ENCODE measurements at regions not wholly inside any gene's neighbourhood (a gene's known extent, or its start where the extent isn't known, plus 50 kb on each side); places are given as distances from the start of the nearest gene placed in this dataset.
"Not testable (repeated sequence)": the region's sequence is repeated elsewhere in the genome, so short reads cannot be mapped to it uniquely, and the experiment has no call there.

DNA sequence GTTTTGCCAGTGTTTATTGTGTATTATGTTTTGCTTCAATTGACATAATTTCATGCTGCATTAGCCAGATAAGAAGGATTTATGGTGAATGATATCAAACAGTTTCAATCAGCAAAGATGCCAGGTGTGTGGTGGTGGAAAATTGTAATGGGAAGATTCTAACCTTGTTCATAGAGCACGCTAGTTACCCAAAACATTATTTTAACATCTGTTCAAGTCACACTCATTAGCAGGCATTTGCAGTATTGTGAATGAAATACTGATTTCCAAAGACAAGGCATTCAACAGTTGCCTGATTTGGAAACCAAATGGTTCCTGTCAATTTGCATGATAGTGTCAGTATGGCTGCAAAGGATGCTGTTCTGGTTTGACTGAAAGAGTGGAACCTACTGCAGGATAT lies 129.7 kb downstream of the EPC1 start:
- no peak for DNase-seq (ENCODE audit: low read depth in 2 of 2)

DNA sequence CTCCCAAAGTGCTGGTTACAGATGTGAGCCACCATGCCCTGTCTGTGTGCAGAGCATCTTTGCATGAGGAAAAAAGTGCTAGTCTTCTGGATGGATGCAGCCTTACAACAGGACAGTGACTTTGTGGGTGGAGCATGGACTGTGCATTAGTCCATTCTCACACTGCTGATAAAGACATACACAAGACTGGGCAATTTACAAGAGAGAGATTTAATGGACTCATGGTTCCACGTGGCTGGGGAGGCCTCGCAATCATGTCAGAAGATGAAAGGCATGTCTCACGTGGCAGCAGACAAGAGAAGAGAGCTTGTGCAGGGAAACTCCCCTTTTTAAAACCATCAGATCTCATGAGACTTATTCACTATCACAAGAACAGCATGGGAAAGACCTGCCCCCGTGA lies 133.1 kb downstream of the EPC1 start:
- not testable (repeated sequence) for DNase-seq (ENCODE audit: low read depth in 2 of 2)

DNA sequence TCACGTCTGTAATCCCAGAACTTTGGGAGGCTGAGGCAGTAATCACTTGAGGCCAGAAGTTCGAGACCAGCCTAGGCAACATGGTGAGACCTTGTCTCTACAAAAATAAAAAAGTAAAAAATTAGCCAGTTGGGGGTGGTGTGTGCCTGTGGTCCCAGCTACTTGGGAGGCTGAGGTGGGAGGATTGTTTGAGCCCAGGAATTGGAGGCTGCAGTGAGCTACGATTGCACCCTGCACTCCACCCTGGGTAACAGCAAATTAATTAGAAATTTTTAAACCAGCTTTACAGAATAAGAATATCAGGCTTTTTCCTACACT lies 136.0 kb downstream of the EPC1 start:
- DNase-seq (ENCODE audit: low read depth in 2 of 2): no peak

DNA sequence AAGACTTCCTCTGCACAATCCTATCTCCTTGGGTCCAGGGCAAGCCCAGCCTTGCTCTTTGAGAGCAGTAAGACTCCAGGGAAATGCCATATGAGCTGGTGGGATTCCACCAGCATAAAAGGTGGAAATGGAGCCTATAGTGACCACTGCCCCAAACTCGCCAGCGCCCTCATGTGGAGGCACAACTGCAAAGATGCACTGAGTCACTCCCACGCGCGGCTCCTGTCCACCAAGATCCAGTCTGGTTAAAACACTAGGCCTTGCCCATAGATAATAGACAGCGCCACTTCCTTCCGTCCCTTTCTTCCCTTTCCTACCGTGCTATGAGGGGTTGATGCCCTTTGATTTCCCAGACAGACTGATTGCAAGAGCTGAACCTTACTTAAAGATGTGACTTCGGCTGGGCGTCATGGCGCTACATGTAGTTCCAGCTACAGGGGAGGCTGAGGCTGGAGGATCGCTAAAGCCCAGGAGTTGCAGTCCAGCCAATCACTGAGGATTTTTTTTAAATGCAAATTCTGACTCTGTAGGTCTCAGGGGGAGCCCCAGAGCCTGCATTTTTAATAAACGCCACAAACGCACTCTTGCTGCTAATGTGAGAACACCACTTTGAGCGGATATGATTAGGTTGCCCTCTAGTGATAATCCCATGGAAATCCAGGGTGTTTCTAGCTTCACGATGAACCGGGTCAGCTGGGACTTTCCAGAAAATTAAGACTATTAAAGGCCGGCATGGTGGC lies 136.5 kb downstream of the EPC1 start:
- DNase-seq (ENCODE audit: low read depth in 2 of 2): no peak

DNA sequence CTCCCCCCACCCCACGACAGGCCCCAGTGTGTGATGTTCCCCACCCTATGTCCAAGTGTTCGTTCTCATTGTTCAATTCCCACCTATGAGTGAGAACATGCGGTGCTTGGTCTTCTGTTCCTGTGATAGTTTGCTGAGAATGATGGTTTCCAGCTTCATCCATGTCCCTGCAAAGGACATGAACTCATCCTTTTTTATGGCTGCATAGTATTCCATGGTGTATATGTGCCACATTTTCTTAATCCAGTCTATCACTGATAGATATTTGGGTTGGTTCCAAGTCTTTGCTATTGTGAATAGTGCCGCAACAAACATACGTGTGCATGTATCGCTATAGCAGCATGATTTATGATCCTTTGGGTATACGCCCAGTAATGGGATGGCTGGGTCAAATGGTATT lies 139.0 kb downstream of the EPC1 start:
- DNase-seq (ENCODE audit: low read depth in 2 of 2): not testable (repeated sequence)

DNA sequence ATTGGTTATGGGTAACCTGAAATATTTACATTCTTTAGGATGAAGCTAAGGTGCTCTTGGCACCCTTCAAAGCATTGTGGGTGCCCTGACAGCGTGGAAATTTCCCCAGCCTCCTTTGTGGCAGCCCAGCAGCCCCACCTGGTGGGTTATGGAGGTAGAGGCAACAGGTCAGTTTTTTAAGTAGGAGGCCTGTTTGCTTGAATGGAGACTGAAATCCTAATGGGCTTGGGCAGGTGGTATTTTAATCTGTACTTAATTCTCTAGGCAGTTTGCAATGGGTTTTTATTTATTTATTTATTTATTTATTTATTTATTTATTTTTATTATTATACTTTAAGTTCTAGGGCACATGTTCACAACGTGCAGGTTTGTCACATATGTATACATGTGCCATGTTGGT lies 139.4 kb downstream of the EPC1 start:
- peak; percentile 7 to 24 for DNase-seq (ENCODE audit: low read depth in 2 of 2)

DNA sequence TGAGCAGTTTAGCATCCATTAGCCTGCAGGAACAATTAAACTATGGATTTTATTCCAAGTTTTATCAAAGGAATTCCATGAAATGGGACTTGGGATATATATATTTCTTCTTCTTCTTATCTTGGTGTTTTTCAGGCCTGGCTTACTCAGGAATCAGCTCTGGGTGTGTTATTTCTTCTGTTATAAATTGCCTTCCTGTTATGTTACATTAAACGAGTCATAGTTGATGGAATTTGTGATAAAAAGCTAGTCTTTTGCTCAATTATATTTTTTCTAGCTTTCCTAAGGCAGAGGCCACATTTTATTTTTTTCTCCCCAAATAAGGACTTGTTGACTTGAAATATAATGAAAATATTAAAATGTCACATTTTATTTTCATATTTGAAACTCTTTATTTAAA lies 141.3 kb downstream of the EPC1 start:
- DNase-seq (ENCODE audit: low read depth in 2 of 2): no peak

DNA sequence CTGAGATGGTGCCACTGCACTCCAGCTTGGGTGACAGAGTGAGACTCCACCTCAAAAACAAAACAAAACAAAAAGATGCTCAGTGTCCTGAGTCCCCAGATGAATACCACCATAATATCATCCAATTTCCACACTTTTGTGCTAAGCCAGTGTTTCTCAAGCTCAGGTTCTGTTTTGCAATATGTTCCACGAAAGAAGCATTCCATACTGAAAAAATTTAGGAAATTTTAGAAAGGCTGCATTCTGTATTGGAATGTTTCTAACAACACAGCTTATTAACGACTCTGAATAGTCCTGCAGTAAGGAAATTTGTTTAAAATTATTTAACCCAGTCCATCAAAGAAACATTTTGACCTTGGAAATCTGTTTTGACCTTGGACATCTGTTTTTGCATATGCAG lies 142.4 kb downstream of the EPC1 start:
- no peak for DNase-seq (ENCODE audit: low read depth in 2 of 2)

DNA sequence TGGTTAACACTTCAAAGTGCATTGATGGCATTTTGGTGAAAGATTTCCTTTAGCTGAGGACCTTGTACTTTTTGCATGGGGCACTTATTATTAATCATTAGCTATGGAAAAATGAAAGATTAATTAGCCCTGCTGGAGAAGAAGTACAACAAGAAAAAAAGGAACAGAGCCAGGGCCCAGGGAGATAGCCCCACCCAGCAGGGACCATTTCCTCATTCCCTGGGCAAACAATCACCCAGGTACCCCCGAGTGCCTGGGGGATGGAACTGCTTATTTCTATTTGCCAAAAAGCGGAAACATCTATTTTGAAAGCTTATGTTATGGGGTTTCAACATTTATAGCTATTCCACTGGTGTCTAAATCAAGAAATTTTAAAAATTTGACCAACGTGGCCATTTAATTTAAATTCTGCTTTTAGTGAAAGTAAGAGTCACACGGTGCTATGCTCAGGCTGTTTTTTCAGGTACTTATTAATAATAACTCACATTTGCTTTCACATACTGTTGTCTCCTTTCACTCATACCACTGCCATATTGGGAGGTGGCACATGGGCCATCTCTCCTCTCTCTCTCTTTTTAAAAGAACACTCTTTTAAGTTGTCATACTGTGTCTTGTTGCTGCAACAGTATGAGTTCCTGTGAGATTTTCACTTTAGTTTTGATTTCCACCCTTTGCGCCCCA lies 143.6 kb upstream of the KIF5B start:
- DNase-seq (ENCODE audit: low read depth in 2 of 2): no peak

DNA sequence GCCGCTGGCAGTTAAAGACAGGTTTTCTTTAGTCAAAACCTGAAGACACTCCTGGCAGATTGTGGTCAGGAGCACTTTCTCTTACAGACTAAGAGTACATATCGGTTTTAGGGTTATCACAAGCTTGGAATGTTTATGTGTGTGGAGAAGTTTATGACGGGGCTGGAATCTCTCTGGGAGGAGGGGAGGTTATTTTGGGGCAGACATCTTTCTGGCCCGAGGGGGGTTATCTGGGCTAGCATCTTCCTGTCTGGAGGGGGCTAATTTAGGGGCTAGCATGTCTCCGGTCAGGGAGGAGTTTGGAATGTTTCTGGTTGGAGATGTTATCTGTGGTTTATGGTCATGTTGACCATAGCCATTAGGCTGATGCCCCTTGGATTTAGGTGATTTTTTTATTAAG lies 141.2 kb upstream of the KIF5B start:
- DNase-seq (ENCODE audit: low read depth in 2 of 2): no peak

DNA sequence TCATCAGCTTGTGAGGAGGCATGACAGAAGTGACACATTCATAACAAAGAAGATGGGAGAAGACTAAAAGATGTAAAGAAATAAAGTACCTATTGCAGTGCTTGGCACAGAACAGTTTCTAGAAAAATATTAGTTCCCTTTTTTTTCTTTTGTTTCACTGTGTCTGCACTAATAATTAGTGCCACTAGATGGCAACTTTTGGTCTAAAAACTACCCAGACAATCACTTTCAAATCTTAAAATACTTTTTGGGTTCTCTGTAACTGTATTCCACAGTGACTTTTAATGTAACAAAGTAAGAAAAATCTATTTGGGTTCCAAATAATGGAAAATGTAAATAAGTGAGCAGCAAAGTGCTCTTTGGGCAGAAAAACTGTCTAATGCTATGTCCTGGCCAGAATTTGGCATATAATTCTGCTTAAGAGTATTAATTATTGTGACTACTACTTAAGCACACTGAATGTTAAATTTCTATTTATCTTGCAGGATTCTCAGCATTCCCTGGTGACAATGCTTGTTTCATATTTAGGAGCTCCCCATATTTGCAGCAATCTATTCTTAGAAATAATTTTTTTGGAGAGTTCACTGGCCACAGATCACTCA lies 134.8 kb upstream of the KIF5B start:
- no peak for DNase-seq (ENCODE audit: low read depth in 2 of 2)

DNA sequence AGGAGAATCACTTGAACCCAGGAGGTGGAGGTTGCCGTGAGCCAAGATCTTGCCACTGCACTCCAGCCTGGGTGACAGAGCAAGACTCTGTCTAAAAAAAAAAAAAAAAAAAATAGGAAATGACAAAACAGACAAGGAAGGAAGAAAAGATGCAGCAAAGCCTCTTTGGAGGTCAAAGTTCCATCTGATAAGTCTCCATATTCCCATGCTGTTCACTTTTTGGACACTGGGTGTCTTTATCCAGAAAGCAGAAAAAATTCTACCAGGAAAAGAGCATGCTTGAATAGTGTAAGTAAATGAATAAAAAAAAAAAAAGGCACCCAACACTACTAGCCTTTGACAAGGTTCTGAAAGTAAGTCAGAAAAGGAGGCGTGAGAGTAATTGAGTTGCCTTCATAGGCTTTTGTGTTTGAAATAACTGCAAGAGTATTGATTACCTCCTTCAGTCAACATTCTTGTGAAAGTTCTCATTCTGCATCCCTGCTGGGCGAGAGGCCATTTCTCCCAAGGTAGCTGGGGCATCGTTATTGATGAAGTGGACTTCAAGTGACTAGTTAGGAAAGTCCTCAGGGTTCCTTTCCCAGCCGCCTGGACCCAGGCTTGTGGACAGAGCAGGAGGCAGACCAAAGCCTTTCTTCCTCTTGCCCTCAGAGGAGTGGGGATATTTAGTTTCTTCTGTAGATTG lies 133.3 kb upstream of the KIF5B start:
- no peak for DNase-seq (ENCODE audit: low read depth in 2 of 2)

DNA sequence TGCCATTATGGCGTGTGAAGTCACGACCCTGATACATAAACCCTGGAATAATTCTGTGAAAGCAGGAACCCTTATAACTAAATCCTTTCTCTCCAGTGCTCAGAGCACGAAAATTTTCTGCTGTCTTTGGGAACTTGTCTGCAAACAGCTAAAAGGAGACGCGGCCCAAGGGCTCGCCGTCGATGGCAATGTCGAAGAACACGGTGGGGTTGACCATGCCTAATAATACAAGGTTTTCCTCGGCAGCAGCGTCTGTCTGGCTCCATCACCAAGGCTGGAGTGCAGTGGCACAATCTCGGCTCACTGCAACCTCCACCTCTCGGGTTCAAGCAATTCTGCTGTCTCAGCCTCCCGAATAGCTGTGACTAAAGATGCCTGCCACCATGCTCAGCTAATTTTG lies 132.4 kb upstream of the KIF5B start:
- DNase-seq (ENCODE audit: low read depth in 2 of 2): not testable (repeated sequence)

DNA sequence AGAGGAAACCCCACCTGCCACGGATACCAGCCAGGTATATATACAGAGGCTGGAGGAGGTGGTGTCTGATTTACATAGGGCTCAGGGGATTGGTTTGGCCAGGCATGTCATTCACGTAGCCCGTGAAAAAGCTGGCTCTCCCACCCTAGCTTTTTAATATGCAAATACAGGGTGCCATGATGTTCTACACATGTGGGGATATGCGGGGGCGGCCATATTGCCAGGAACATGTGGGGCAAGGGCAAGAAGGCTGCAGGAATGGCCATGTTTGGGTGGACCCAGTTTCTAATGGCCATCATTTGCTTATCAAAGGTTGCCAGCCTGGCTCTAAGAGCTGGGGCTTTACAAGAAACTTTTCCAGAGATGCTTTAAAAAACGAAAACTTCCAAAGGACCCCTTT lies 131.5 kb upstream of the KIF5B start:
- no peak for DNase-seq (ENCODE audit: low read depth in 2 of 2)

DNA sequence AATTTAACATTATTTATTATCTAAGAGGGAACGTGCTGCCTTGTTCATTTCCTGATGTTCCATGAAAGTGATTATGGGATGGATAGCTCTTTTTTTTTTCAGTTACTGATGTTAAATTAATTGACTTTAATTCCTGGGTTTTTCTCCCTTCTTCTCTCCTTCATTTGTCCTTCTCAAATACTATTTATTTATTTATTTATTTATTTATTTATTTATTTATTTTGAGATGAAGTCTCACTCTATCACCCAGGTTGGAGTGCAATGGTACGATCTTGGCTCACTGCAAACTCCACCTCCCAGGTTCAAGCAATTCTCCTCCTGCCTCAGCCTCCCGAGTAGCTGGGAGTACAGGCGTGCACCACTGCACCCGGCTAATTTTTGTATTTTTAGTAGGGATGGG lies 127.4 kb upstream of the KIF5B start:
- not testable (repeated sequence) for DNase-seq (ENCODE audit: low read depth in 2 of 2)

DNA sequence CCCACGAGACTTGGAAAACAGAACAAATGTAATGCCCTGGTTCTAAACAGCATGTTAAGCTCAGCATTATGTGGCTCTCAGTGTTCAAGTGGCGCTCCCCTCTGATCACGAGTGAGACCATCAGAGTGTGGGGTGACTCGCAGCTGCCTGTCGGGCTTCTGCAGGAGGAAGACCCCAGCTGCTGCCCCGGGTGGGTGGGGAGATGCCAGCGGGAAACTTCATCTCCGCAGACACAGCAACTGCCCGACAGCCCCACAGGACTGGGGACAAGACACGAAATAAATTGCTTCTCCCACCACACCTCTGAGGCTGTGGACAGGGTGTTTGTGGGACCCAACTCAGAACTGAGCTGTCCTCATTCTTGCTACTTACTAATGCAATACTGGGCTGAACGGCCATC lies 126.3 kb upstream of the KIF5B start:
- DNase-seq (ENCODE audit: low read depth in 2 of 2): no peak

DNA sequence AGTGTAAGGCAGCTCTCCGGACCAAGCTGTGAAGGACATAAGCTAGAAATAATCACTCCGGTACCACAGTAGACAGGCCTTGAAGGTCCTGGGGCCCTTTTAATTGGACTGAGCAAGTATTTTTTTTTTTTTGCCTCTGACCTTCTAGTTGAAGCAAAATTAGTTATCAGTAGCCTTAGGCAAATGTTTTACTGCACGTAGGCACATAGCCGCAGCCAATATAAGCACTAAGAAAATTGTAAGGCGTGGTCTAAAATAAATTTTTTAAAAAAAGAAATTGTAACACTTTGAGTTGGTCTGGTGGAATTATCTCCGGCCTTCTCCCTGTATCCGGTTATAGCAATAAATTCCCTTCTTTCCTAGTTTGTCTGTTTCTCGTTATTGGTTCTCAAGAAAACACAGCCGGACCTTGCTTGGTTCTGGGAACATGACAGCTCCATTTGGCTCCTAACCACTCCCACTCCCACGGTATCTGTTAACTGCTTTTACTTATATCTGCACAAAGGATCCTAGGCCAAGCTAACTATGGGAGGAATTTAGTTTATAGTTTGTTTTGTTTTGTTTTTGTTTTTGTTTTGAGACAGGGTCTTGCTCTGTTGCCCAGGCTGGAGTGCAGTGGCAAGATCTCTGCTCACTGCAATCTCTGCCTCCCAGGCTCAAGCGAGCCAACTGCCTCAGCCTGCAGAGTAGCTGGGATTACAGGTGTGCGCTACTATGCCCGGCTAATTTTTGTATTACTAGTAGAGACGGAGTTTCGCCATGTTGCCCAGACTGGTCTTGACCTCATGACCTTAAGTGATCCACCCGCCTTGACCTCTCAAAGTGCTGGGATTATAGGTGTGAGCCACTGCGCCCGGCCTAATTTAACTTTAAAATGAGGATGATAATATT lies 124.4 kb upstream of the KIF5B start:
- no peak for DNase-seq (ENCODE audit: low read depth in 2 of 2)

DNA sequence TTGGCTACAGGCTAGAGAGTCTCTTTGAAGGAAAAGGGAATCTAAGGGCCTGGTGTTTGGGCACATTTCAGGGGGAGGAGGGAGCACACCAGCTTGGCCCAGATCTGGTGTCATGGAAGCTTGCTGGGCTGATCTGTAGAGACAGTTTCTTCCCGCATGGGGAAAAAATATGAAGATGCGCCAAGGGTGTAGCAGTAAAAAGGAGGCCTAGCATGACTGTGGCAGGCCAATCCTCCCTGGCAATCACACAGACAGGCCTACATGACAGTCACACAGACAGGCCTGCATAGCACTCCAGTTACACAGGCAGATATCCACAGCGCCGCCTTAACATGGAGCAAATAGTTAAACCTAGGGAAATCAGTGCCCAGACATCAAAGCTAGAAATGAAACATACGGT lies 123.6 kb upstream of the KIF5B start:
- no peak for DNase-seq (ENCODE audit: low read depth in 2 of 2)

DNA sequence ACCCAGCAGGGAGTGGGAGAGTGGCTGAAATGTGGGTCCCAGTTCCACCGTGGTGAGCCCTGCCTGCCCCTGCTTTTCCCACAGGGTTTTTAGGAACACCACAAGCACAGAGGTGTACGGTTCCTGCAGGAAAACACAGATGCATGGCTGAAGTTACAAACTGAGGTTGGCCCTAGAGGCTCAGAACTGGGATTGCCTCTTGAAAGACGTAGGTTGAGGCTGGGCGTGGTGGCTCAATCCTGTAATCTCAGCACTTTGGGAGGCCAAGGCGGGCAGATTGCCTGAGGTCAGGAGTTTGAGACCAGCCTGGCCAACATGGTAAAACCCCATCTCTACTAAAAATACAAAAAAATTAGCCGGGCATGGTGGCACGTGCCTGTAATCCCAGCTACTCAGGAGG lies 121.4 kb upstream of the KIF5B start:
- DNase-seq (ENCODE audit: low read depth in 2 of 2): not testable (repeated sequence)

DNA sequence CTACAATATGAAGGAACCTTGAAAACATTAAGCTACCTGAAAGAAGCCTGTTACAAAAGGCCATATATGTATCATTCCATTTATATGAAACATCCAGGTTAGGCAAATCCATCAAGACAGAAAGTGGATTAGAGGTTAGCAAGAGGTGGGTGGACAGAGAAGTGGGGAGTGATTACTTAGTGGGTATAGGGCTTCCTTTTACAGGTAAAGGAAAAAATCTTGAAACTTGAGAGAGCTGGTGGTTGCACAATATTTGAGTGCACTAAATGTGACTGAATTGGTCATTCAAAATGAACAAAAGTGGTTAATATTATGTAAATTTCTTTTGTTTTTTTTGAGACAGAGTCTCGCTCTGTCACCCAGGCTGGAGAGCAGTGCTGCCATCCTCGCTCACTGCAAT lies 119.4 kb upstream of the KIF5B start:
- DNase-seq (ENCODE audit: low read depth in 2 of 2): no peak

DNA sequence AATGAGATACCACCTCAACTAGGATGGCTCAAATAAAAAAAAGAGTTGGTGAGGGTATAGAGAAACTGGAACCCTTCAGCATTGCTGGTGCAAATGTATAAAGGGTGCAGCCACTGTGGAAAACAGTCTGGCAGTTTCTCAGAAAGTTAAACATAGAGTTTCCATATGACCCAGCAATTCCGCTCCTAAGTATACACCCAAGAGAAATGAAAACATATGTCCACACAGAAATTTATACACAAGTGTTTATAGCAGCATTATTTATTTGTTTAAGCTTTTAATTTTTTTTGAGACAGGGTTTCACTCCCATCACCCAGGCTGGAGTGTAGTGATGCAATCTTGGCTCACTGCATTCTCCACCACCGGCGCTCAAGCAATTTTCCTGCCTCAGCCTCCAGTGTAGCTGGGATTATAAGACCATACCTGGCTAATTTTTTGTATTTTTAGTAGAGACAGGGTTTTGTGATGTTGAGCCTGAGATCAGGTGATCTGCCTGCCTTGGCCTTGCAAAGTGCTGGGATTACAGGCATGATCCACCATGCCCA lies 118.2 kb upstream of the KIF5B start:
- no peak for DNase-seq (ENCODE audit: low read depth in 2 of 2)

DNA sequence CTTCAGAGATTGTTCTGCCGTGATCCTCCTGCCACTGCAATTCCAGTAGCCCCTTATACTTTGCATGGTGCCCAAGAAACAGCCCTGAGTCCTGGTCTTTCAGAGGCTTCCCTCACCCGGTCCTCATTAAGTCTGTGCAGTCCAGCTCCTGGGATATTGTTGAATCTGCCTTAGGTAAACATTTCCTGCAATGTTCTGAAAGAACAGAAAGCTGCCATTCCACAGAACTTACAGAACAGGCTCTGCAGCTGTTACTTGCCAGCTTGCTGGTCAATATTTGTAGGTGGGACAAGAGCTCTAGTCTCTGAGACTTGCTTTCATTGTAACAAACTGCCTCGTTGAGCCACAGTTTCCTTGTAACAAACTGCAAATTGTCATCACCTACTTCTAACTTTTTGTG lies 115.0 kb upstream of the KIF5B start:
- no peak for DNase-seq (ENCODE audit: low read depth in 2 of 2)

All from stimulated activated CD4-positive, alpha-beta T cell treated with anti-CD3 and anti-CD28 coated beads, Interleukin-1b, Interleukin-23, amount 100 ng/mL, for 1 hour (primary cell).